Hematopoietic multipotent progenitor cell treated with erythropoietin and hydrocortisone succinate and interleukin-3 and kit ligand, for 17 days (in vitro differentiated cells): ENCODE measurements at regions not wholly inside any gene's neighbourhood (a gene's known extent, or its start where the extent isn't known, plus 50 kb on each side); places are given as distances from the start of the nearest gene placed in this dataset.

Experiments
- DNase-seq: peaks from one replicate; pipeline ENCODE4 v3.0.0-alpha.2; 2015; ENCODE audit warnings: low spot score

- no peak for DNase-seq
Observed at GRCh38 chr13:40220299-40220935, 446.0 kb downstream of the FOXO1 start.

GRCh38 chr13:40221131-40221459 is 445.3 kb downstream of the FOXO1 start:
- no peak for DNase-seq

GRCh38 chr13:40221460-40222201 is 444.8 kb downstream of the FOXO1 start:
- no peak for DNase-seq

- DNase-seq = no peak
Observed at GRCh38 chr13:40223585-40223984, 442.9 kb downstream of the FOXO1 start.

- DNase-seq = no peak
Observed at GRCh38 chr13:40228496-40228895, 437.9 kb downstream of the FOXO1 start.

GRCh38 chr13:40228990-40229389 is 437.5 kb downstream of the FOXO1 start:
- no peak for DNase-seq

- DNase-seq = no peak
Observed at GRCh38 chr13:40230833-40231266, 435.6 kb downstream of the FOXO1 start.

- DNase-seq = no peak
Observed at GRCh38 chr13:40231311-40231710, 435.1 kb downstream of the FOXO1 start.

GRCh38 chr13:40231751-40232150 is 434.7 kb downstream of the FOXO1 start:
- no peak for DNase-seq

- DNase-seq = no peak
Observed at GRCh38 chr13:40232311-40233040, 434.0 kb downstream of the FOXO1 start.

GRCh38 chr13:40233731-40234195 is 432.7 kb downstream of the FOXO1 start:
- no peak for DNase-seq

- no peak for DNase-seq
Observed at GRCh38 chr13:40235160-40235796, 431.2 kb downstream of the FOXO1 start.

GRCh38 chr13:40236566-40237168 is 429.8 kb downstream of the FOXO1 start:
- DNase-seq = no peak

GRCh38 chr13:40238761-40239160 is 427.7 kb downstream of the FOXO1 start:
- DNase-seq = no peak

GRCh38 chr13:40240293-40240692 is 426.1 kb downstream of the FOXO1 start:
- no peak for DNase-seq

- DNase-seq = no peak
Observed at GRCh38 chr13:40241125-40241798, 425.2 kb downstream of the FOXO1 start.

- no peak for DNase-seq
Observed at GRCh38 chr13:40243047-40243446, 423.4 kb downstream of the FOXO1 start.

- no peak for DNase-seq
Observed at GRCh38 chr13:40243982-40244381, 422.5 kb downstream of the FOXO1 start.

GRCh38 chr13:40245567-40245966 is 420.9 kb downstream of the FOXO1 start:
- no peak for DNase-seq

GRCh38 chr13:40247845-40248244 is 418.6 kb downstream of the FOXO1 start:
- DNase-seq = no peak

- DNase-seq = no peak
Observed at GRCh38 chr13:40251343-40252032, 415.0 kb downstream of the FOXO1 start.
